ENCODE measurements at regions not wholly inside any gene's neighbourhood (a gene's known extent, or its start where the extent isn't known, plus 50 kb on each side); places are given as distances from the start of the nearest gene placed in this dataset.

- ChIA-PET RAD21 (ENCODE audit: unreplicated experiment) (no interaction called here), POLR2A (interaction anchor here (0.6 kb wide), 1 partner anchor 516 kb away, joined by 3 read pairs; no protein-coding TSS in a partner anchor), SMC1A (ENCODE audit: uncharacterized antibody, unreplicated experiment) (interaction anchor here (0.6 kb wide), 1 partner anchor 263 kb away, joined by 3 read pairs; no protein-coding TSS in a partner anchor), CTCF (interaction anchor here (1.1 kb wide), 1 partner anchor 32 kb away, joined by 3 read pairs; no protein-coding TSS in a partner anchor)
- BruUV-seq (replicated peaks): no TSS peak
- Histone ChIP-seq H3K9ac (ENCODE audit: control insufficient read depth, insufficient read depth, low read length) (no peak overlapping the region), H4K20me1 (ENCODE audit: control insufficient read depth, insufficient read depth) (no peaks in the 10 kb centered on the region), H3K4me2 (ENCODE audit: control insufficient read depth, insufficient read depth) (no peak overlapping the region), H3K4me1 (ENCODE audit: control insufficient read depth, insufficient read depth, low read length) (no peaks in the 10 kb centered on the region), H3K9me3 (replicated peaks; ENCODE audit: control insufficient read depth, insufficient read depth, low read length) (no peaks in the 10 kb centered on the region), H3K36me3 (ENCODE audit: control insufficient read depth in 2 of 2, insufficient read depth in 2 of 2, low read length in 1 of 2) (no peaks in the 10 kb centered on the region), H3K27ac (ENCODE audit: control insufficient read depth, insufficient read depth) (no peak overlapping the region), H3K79me2 (ENCODE audit: control insufficient read depth, insufficient read depth, low read length) (no peaks in the 10 kb centered on the region), H2AFZ (ENCODE audit: control insufficient read depth, low read depth, low read length) (no peak overlapping the region), H3K4me3 (no peak overlapping the region), H3K27me3 (replicated peaks in 1 of 2; ENCODE audit: control insufficient read depth in 2 of 2, insufficient read depth in 2 of 2, low read length in 1 of 2) (no peaks in the 10 kb centered on the region)
- TF ChIP-seq NFYA (IDR thresholded peaks at IDR 0.05; ENCODE audit: borderline replicate concordance, low read depth, low read length) (no peak), RAD51 (IDR thresholded peaks at IDR 0.05) (no peak), FOXM1 (IDR thresholded peaks at IDR 0.05; ENCODE audit: low read depth, low read length) (no peak), MEF2B (IDR thresholded peaks at IDR 0.05; ENCODE audit: partially characterized antibody, poor library complexity, severe bottlenecking) (no peak), TBL1XR1 (IDR thresholded peaks at IDR 0.05; ENCODE audit: low read depth, low read length) (no peak)
- FAIRE-seq: no peak
- 0% methylated on average over 2 of the region's 2 CpGs for WGBS (ENCODE audit: insufficient coverage, insufficient replicate concordance, low lambda C conversion rate, missing lambda C conversion rate)
- DNase-seq (ENCODE audit: low read depth, low spot score): no peak
- ATAC-seq: no peak
- in situ Hi-C loops (cut with MboI): no loop called here
- intact Hi-C loops (cut with micrococcal nuclease; ENCODE audit: unreplicated experiment): loop anchor here (1.0 kb wide), 1 partner anchor 27 kb away; no protein-coding TSS in a partner anchor
These were observed 514.1 kb upstream of the ADAMTS9 start for GRCh38 chr3:65201926-65202325.

- TF ChIP-seq NRF1 (conservative IDR thresholded peaks at IDR 0.05; ENCODE audit: low read depth, low read length) (no peak), EP300 (IDR thresholded peaks at IDR 0.05; ENCODE audit: borderline replicate concordance in 1 of 2, control insufficient read depth in 1 of 2, low read depth in 2 of 2, low read length in 2 of 2) (no peak), POLR2AphosphoS2 (IDR thresholded peaks at IDR 0.05; ENCODE audit: low read depth, low read length) (no peak), MYC (IDR thresholded peaks at IDR 0.05; ENCODE audit: insufficient read depth, insufficient read length, insufficient replicate concordance, low read length, severe bottlenecking) (no peak), ATF3 (IDR thresholded peaks at IDR 0.05; ENCODE audit: borderline replicate concordance, extremely low read depth, low read depth, low read length) (no peak)
- WGBS (ENCODE audit: insufficient coverage, insufficient replicate concordance, low lambda C conversion rate, missing lambda C conversion rate): 10% methylated on average over 5 of the region's 5 CpGs
- H3K4me2 ChIP-seq (ENCODE audit: control insufficient read depth, insufficient read depth): no peak overlapping the region
- RAD21 ChIA-PET (ENCODE audit: unreplicated experiment): no interaction called here
- H3K9ac ChIP-seq (ENCODE audit: control insufficient read depth, insufficient read depth, low read length): no peak overlapping the region
- SMC1A ChIA-PET (ENCODE audit: uncharacterized antibody, unreplicated experiment): no interaction called here
- DNase-seq (ENCODE audit: low read depth, low spot score) (no peak), FAIRE-seq (no peak), ATAC-seq (no peak)
- H3K36me3 ChIP-seq (ENCODE audit: control insufficient read depth in 2 of 2, insufficient read depth in 2 of 2, low read length in 1 of 2): no peaks in the 10 kb centered on the region
- no peaks in the 10 kb centered on the region for H3K27me3 ChIP-seq (replicated peaks in 1 of 2; ENCODE audit: control insufficient read depth in 2 of 2, insufficient read depth in 2 of 2, low read length in 1 of 2)
- H3K27ac ChIP-seq (ENCODE audit: control insufficient read depth, insufficient read depth): no peak overlapping the region
- no peaks in the 10 kb centered on the region for H4K20me1 ChIP-seq (ENCODE audit: control insufficient read depth, insufficient read depth)
- in situ Hi-C loops (cut with MboI): no loop called here
- CTCF ChIA-PET: no interaction called here
- no peaks in the 10 kb centered on the region for H3K9me3 ChIP-seq (replicated peaks; ENCODE audit: control insufficient read depth, insufficient read depth, low read length)
- intact Hi-C loops (cut with micrococcal nuclease; ENCODE audit: unreplicated experiment): no loop called here
- H3K79me2 ChIP-seq (ENCODE audit: control insufficient read depth, insufficient read depth, low read length): no peaks in the 10 kb centered on the region
- no peak overlapping the region for H3K4me3 ChIP-seq
- no peak overlapping the region for H2AFZ ChIP-seq (ENCODE audit: control insufficient read depth, low read depth, low read length)
- POLR2A ChIA-PET: no interaction called here
- BruUV-seq (replicated peaks): no TSS peak
- H3K4me1 ChIP-seq (ENCODE audit: control insufficient read depth, insufficient read depth, low read length): no peaks in the 10 kb centered on the region
These were observed 512.6 kb upstream of the ADAMTS9 start for GRCh38 chr3:65200310-65200970.

All from GM12878 (cell line).